Dedifferentiated amniotic fluid mesenchymal stem cell (primary cell): ENCODE measurements at regions not wholly inside any gene's neighbourhood (a gene's known extent, or its start where the extent isn't known, plus 50 kb on each side); places are given as distances from the start of the nearest gene placed in this dataset.
A peak's percentile ranks its signal among the peaks of the same experiment; 100 is the strongest.

Experiments
- DNase-seq: peaks from one replicate; pipeline ENCODE4 v3.0.0-alpha.2; 2016; ENCODE audit errors: extremely low spot score

- no peak for DNase-seq
These were observed 309.6 kb upstream of the EDNRB start for GRCh38 chr13:78228211-78228610.

- DNase-seq: no peak
These were observed 309.1 kb upstream of the EDNRB start for GRCh38 chr13:78227709-78228108.

- no peak for DNase-seq
These were observed 297.0 kb upstream of the EDNRB start for GRCh38 chr13:78215458-78216108.

- no peak for DNase-seq
These were observed 282.8 kb upstream of the EDNRB start for GRCh38 chr13:78201411-78201810.

- no peak for DNase-seq
These were observed 280.2 kb upstream of the EDNRB start for GRCh38 chr13:78198821-78199220.

- DNase-seq: no peak
These were observed 279.8 kb upstream of the EDNRB start for GRCh38 chr13:78198419-78198818.

GRCh38 chr13:78197231-78197630 lies 278.6 kb upstream of the EDNRB start:
- no peak for DNase-seq

GRCh38 chr13:78194904-78195639 lies 276.4 kb upstream of the EDNRB start:
- DNase-seq: peak; percentile 27

- no peak for DNase-seq
These were observed 275.2 kb upstream of the EDNRB start for GRCh38 chr13:78193846-78194245.

- peak; percentile 32 for DNase-seq
These were observed 274.1 kb upstream of the EDNRB start for GRCh38 chr13:78192716-78193115.

GRCh38 chr13:78190296-78190695 lies 271.7 kb upstream of the EDNRB start:
- DNase-seq: no peak

- DNase-seq: no peak
These were observed 269.1 kb upstream of the EDNRB start for GRCh38 chr13:78187781-78188180.

- DNase-seq: no peak
These were observed 267.1 kb upstream of the EDNRB start for GRCh38 chr13:78185700-78186099.

- DNase-seq: no peak
These were observed 265.1 kb upstream of the EDNRB start for GRCh38 chr13:78183732-78184131.

- DNase-seq: no peak
These were observed 264.2 kb upstream of the EDNRB start for GRCh38 chr13:78182813-78183212.

- no peak for DNase-seq
These were observed 258.7 kb upstream of the EDNRB start for GRCh38 chr13:78177306-78177705.

GRCh38 chr13:78176880-78177279 lies 258.2 kb upstream of the EDNRB start:
- no peak for DNase-seq

- no peak for DNase-seq
These were observed 250.8 kb upstream of the EDNRB start for GRCh38 chr13:78169386-78169785.

- DNase-seq: no peak
These were observed 250.3 kb upstream of the EDNRB start for GRCh38 chr13:78168981-78169380.

GRCh38 chr13:78161266-78161665 lies 242.6 kb upstream of the EDNRB start:
- DNase-seq: no peak

GRCh38 chr13:78160793-78161192 lies 242.2 kb upstream of the EDNRB start:
- DNase-seq: peak; percentile 23

- no peak for DNase-seq
These were observed 233.8 kb upstream of the EDNRB start for GRCh38 chr13:78152415-78152814.

GRCh38 chr13:78147905-78148304 lies 229.3 kb upstream of the EDNRB start:
- peak; percentile 18 for DNase-seq

- DNase-seq: no peak
These were observed 226.6 kb upstream of the EDNRB start for GRCh38 chr13:78145276-78145675.
